HG03354 (cell line): ENCODE measurements at regions not wholly inside any gene's neighbourhood (a gene's known extent, or its start where the extent isn't known, plus 50 kb on each side); places are given as distances from the start of the nearest gene placed in this dataset.

Source experiments
- ATAC-seq: cut with Tn5 transposase; IDR thresholded peaks from one replicate; pipeline ENCODE4 v1.9.1; 2021; ENCODE audit warnings: mild to moderate bottlenecking; ENCODE audit not compliant: unreplicated experiment, poor library complexity, severe bottlenecking

GRCh38 chr13:72390909-72391308, 336.5 kb downstream of the MZT1 start:
- no peak for ATAC-seq

GRCh38 chr13:72386138-72386684, 341.2 kb downstream of the MZT1 start:
- ATAC-seq: no peak

- ATAC-seq: no peak
Measured at GRCh38 chr13:72384879-72385278, 342.6 kb downstream of the MZT1 start.

- no peak for ATAC-seq
Measured at GRCh38 chr13:72384186-72384823, 343.1 kb downstream of the MZT1 start.

GRCh38 chr13:72383646-72384045, 343.8 kb downstream of the MZT1 start:
- ATAC-seq: no peak

GRCh38 chr13:72379581-72379980, 347.8 kb downstream of the MZT1 start:
- ATAC-seq: no peak

- ATAC-seq: no peak
Measured at GRCh38 chr13:72368031-72368430, 359.4 kb downstream of the MZT1 start.

- no peak for ATAC-seq
Measured at GRCh38 chr13:72346716-72347115, 380.7 kb downstream of the MZT1 start.

- ATAC-seq: no peak
Measured at GRCh38 chr13:72342364-72342763, 385.1 kb downstream of the MZT1 start.

- ATAC-seq: no peak
Measured at GRCh38 chr13:72341904-72342303, 385.5 kb downstream of the MZT1 start.

GRCh38 chr13:72317346-72318109, 409.9 kb downstream of the MZT1 start:
- no peak for ATAC-seq

- ATAC-seq: no peak
Measured at GRCh38 chr13:72316716-72317115, 410.7 kb downstream of the MZT1 start.

- no peak for ATAC-seq
Measured at GRCh38 chr13:72315312-72315711, 412.1 kb downstream of the MZT1 start.

- no peak for ATAC-seq
Measured at GRCh38 chr13:72314210-72314609, 413.2 kb downstream of the MZT1 start.

- no peak for ATAC-seq
Measured at GRCh38 chr13:72313546-72313945, 413.9 kb downstream of the MZT1 start.

GRCh38 chr13:72303941-72304746, 423.3 kb downstream of the MZT1 start:
- ATAC-seq: no peak

GRCh38 chr13:72296246-72296645, 429.2 kb upstream of the DACH1 start:
- ATAC-seq: no peak

- no peak for ATAC-seq
Measured at GRCh38 chr13:72295153-72295552, 428.1 kb upstream of the DACH1 start.

GRCh38 chr13:72293206-72293605, 426.2 kb upstream of the DACH1 start:
- no peak for ATAC-seq

GRCh38 chr13:72290962-72291681, 424.1 kb upstream of the DACH1 start:
- ATAC-seq: no peak
